ENCODE measurements at regions not wholly inside any gene's neighbourhood (a gene's known extent, or its start where the extent isn't known, plus 50 kb on each side); places are given as distances from the start of the nearest gene placed in this dataset.

DNA sequence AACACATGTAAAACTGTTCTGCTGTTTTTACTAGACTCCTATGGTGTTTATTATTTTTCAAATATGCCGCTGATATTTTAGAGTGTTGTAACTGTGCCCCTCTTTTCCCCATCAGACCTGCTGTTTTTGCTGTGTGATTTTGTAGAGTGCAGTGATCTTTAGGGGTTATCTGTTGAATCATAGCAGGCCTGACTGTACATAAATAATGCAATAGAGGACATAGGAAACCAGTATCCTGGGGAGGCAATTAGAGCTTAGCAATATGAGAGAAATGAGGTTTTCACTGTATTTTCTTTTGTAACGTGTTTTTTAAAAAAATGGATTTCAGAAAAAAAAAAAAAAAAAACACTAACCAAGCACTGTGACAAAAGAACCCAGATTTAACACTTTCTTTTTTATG lies 662.2 kb downstream of the TOX3 start:
- no peak for TF ChIP-seq POLR2A (IDR thresholded peaks at IDR 0.05)
- TF ChIP-seq, protein P1, sequence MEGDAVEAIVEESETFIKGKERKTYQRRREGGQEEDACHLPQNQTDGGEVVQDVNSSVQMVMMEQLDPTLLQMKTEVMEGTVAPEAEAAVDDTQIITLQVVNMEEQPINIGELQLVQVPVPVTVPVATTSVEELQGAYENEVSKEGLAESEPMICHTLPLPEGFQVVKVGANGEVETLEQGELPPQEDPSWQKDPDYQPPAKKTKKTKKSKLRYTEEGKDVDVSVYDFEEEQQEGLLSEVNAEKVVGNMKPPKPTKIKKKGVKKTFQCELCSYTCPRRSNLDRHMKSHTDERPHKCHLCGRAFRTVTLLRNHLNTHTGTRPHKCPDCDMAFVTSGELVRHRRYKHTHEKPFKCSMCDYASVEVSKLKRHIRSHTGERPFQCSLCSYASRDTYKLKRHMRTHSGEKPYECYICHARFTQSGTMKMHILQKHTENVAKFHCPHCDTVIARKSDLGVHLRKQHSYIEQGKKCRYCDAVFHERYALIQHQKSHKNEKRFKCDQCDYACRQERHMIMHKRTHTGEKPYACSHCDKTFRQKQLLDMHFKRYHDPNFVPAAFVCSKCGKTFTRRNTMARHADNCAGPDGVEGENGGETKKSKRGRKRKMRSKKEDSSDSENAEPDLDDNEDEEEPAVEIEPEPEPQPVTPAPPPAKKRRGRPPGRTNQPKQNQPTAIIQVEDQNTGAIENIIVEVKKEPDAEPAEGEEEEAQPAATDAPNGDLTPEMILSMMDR (IDR thresholded peaks at IDR 0.05): no peak

All from uterus (tissue), 2 donors.